ENCODE measurements at regions not wholly inside any gene's neighbourhood (a gene's known extent, or its start where the extent isn't known, plus 50 kb on each side); places are given as distances from the start of the nearest gene placed in this dataset.

DNA sequence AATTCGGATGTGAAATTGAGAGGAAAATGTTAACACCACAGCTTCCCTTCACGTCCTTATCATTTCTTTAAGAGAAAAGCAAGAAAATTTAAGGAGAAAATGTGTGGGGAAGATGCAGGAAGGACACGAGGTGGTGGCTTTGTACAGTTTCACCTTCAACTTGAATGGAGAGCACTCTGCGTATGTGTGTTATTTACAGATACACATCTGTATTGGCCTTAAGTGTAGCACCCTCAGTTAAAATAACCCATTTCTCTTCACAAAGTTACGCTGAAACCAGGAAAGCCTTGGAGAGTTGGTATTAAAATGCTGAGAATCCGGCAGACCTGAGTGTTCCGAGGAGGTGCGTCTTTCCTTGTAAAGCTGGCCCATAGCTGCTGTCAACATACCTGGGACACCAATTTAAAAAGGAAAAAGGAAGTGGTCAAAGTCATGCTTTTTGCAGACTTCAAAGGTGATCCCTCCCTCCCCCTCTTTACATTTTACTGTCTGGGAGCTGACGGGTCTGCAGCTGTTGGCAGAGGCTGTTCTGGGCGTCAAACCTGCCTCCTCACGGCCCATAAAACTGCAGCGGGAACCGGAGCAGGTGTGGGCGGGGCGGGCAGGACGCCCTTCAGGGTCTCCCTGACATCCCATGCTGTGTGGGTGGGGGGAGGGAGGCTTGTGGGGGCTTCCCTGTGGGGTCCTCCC is 61.3 kb upstream of the TBXT start:
- no peaks in the 10 kb centered on the region for H3K27me3 ChIP-seq (ENCODE audit: control insufficient read depth, insufficient read depth, low read length)
- H3K36me3 ChIP-seq (replicated peaks; ENCODE audit: control insufficient read depth, insufficient read depth, low read length) = no peaks in the 10 kb centered on the region
- H3K4me3 ChIP-seq (ENCODE audit: insufficient read depth, low read depth, low read length) = no peak overlapping the region
- DNase-seq = peak; percentile 56

GRCh38 chr6:166228425-166228824 is 60.8 kb upstream of the TBXT start:
- H3K4me3 ChIP-seq (ENCODE audit: insufficient read depth, low read depth, low read length) = no peak overlapping the region
- H3K36me3 ChIP-seq (replicated peaks; ENCODE audit: control insufficient read depth, insufficient read depth, low read length) = no peaks in the 10 kb centered on the region
- H3K27me3 ChIP-seq (ENCODE audit: control insufficient read depth, insufficient read depth, low read length) = no peaks in the 10 kb centered on the region
- DNase-seq = no peak

- DNase-seq = no peak
- Histone ChIP-seq H3K4me3 (ENCODE audit: insufficient read depth, low read depth, low read length) (no peak overlapping the region), H3K36me3 (replicated peaks; ENCODE audit: control insufficient read depth, insufficient read depth, low read length) (no peaks in the 10 kb centered on the region), H3K27me3 (ENCODE audit: control insufficient read depth, insufficient read depth, low read length) (no peaks in the 10 kb centered on the region)
These were observed 55.4 kb upstream of the TBXT start for GRCh38 chr6:166223079-166223478.

- no peaks in the 10 kb centered on the region for H3K27me3 ChIP-seq (ENCODE audit: control insufficient read depth, insufficient read depth, low read length)
- H3K4me3 ChIP-seq (ENCODE audit: insufficient read depth, low read depth, low read length) = no peak overlapping the region
- no peak for DNase-seq
- H3K36me3 ChIP-seq (replicated peaks; ENCODE audit: control insufficient read depth, insufficient read depth, low read length) = no peaks in the 10 kb centered on the region
These were observed 55.0 kb upstream of the TBXT start for GRCh38 chr6:166222631-166223030.

- Histone ChIP-seq H3K27me3 (ENCODE audit: control insufficient read depth, insufficient read depth, low read length) (no peaks in the 10 kb centered on the region), H3K36me3 (replicated peaks; ENCODE audit: control insufficient read depth, insufficient read depth, low read length) (no peaks in the 10 kb centered on the region), H3K4me3 (ENCODE audit: insufficient read depth, low read depth, low read length) (no peak overlapping the region)
- DNase-seq = no peak
These were observed 54.0 kb upstream of the TBXT start for GRCh38 chr6:166221636-166222035.

GRCh38 chr6:166221040-166221439 is 53.4 kb upstream of the TBXT start:
- Histone ChIP-seq H3K27me3 (ENCODE audit: control insufficient read depth, insufficient read depth, low read length) (no peaks in the 10 kb centered on the region), H3K4me3 (ENCODE audit: insufficient read depth, low read depth, low read length) (no peak overlapping the region), H3K36me3 (replicated peaks; ENCODE audit: control insufficient read depth, insufficient read depth, low read length) (no peaks in the 10 kb centered on the region)
- no peak for DNase-seq
